Fibroblast of skin of scalp (primary cell): ENCODE measurements at regions not wholly inside any gene's neighbourhood (a gene's known extent, or its start where the extent isn't known, plus 50 kb on each side); places are given as distances from the start of the nearest gene placed in this dataset.
A peak's percentile ranks its signal among the peaks of the same experiment; 100 is the strongest.
"Not testable (repeated sequence)": the region's sequence is repeated elsewhere in the genome, so short reads cannot be mapped to it uniquely, and the experiment has no call there.

ENCODE experiments used
- DNase-seq: peaks from one replicate; pipeline ENCODE4 v3.0.0-alpha.2; 2013

DNA sequence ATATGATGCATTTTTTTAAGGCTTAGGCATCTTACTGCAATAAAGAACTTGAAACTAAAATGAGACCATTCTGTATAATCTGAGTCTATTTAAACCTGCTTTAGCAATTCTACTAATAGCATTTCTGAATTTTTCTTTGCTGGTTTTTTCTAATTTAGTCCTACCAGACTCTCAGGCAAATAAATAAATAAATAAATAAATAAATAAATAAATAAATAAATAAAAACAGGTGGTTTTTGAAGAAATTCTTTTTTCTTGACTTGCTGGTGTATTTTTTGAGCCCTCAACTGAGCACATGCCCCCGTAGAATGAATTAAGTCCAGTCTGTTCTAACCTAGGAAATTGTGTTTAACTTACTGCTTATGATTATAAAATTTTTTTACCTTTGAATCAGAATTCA is 134.7 kb upstream of the FOXP2 start:
- no peak for DNase-seq

DNA sequence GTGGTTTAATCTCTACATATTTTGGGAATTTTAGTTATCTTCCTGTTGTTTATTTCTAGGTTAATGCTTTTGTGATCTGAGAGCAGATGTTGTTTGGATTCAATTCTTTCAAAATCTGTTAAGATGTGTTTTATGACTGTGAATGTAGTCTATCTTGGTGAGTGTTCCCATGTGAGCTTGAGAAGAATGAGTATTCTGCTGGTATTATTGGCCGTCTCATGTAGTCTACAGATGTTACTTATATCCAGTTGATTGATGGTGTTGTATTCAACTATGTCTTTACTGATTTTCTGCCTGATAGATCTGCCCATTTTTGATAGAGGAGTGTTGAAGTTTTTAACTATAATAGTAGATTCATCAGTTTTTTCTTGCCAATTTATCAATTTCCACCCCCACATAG is 141.4 kb upstream of the FOXP2 start:
- DNase-seq: no peak

DNA sequence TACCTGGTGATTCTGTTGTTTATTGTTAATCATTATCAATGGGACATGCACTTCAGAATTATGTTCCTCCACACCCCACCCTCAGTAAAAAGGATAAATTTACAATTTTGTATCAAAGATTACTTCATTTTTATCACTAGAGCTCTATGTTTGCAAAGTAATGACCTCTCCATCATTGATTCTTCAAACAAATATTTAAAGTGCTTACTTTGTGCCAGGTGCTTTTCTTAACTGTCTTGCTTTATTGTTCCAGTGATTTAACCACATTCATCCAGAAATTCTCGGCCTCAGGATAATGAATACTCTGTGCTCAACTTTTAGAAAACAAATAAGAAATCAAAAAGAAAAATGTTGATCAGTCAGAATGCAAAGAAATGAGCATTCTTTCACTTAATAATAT is 144.9 kb upstream of the FOXP2 start:
- DNase-seq: no peak

DNA sequence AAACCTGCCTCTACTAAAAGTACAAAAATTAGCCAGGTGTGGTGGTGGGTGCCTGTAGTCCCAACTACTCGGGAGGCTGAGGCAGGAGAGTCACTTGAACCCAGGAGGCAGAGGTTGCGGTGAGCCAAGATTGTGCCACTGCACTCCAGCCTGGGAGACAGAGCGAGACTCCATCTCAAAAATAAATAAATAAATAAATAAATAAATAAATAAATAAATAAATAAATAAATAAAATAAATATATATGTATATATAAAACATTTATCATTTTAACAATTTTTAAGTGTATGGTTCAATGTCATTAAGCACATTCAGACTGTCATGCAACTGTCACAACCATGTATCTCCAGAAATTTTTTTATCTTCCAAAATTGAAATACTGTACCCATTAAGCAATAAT is 147.1 kb upstream of the FOXP2 start:
- not testable (repeated sequence) for DNase-seq

DNA sequence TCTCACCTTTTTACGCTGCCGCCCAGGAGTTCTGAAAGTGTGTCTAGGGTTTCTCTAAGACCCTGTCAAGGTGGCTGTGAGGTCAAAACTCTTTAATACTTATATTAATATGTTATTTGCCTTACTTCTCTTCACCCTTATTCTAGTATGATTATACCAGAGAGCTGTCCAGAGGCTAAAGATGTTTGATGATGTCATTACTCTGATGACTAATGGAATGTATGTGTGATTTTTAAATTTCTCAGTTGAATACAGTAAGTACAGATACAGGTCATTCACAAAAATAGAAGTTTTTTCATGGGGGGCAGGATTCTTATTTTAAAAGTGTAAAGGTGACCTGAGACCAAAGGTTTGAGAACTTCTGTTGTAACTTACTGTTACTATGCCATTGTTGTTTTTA is 150.6 kb upstream of the FOXP2 start:
- DNase-seq: peak; percentile 6

DNA sequence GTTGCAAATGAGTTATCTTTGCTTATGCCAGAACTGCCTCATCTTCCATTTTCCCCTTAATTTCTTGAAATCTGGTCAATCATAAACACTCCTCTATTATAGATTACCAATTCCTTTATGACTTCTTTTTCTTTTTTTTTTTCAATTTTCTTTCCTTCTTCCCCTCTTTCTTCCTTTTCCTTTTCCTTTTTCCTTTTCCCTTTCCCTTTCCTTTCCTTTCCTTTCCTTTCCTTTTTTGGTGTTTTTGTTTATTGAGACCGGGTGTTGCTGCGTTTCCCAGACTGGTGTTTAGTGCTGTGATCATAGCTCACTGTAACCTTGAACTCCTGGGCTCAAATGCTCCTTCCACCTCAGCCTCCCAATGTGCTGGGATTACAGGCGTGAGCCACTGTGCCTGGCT is 151.4 kb upstream of the FOXP2 start:
- DNase-seq: no peak

DNA sequence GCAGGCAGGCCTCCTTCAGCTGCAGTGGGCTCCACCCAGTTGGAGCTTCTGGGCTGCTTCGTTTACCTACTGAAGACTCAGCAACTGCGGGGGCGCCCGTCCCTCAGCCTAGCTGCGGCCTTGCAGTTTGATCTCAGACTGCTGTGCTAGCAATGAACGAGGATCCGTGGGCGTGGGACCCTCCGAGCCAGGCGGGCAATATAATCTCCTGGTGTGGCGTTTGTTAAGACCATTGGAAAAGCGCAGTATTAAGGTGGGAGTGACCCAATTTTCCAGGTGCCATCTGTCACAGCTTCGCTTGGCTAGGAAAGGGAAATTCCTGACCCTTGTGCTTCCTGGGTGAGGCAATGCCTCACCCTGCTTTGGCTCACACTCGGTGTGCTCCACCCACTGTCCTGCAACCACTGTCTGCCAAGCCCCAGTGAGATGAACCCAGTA is 159.2 kb upstream of the FOXP2 start:
- no peak for DNase-seq

DNA sequence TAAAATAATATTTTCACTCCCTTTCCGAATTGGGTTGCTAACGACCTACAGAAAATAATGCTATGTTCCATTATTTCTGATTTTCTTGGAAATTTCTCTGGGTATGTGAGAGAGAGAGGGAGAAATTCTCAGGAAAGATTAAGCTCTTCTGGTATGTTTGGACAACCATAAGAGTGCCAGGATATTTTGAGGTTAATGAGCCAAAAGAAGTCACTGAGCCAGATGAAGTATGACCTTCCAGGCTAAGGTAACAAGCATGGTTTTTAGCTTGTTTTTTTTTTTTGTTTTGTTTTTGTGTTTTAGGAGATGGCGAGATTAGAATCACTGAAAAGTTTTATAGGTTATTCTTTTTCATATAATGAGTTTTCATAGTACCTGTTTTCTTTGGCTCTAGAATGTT is 171.0 kb upstream of the FOXP2 start:
- DNase-seq: no peak

DNA sequence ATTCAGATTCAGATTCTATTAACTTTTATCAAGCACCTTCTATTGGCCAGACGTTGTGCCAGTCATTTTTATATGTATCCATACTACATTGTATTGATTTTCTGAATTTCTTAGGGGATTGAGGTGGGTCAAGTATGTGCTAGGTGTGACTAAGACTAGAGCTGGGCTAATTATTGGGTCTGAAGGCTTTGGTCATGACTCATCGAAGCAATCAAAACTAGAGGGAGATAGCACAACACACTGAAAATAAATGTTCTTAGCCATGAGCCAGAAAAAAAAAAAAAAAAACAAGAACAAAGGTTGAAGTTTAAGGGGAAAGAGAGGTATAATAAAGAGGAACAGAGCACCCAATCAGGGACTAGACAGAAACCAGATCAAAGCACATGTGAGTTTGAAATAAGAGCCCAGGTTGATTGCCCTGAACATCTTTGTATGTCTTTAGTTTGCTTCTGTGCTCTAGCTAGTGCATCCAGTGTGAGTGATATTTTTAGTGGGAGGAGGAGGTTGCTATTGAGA is 171.6 kb upstream of the FOXP2 start:
- DNase-seq: peak; percentile 7

DNA sequence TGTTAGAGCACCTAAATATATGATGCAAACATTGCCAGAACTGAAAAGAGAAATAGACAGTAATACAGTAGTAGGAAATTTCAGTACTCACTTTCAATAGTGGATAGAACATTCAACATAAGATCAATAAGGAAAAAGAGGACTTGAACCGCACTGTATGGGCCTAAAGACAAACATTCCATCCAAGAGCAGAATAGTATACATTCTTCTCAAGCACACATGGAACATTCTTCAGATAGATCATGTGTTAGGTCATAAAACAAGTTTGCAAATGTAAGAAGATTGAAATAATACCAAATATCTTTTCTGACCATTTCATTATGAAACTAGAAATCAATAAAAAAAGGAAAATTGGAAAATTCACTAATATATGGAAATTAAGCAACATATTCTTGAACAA is 185.4 kb upstream of the FOXP2 start:
- DNase-seq: peak; percentile 66

DNA sequence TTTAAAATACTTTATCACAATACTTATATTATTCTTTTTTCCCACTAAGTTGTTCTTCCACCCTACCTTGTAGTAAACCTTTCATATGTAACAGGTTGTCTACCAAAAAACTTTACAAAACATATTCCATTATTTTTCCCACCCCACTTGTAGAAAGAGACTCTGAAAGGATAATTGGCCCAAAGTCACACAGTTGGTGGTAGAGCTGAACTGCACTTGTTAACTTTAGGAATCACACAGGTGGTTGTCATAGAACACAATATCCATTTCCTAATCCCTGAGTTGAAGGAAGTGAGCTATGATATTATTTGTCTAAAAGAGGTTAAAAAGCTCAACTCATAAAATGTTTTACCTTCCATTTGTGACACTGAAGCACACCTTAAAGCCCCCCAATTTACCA is 188.8 kb upstream of the FOXP2 start:
- DNase-seq: no peak

DNA sequence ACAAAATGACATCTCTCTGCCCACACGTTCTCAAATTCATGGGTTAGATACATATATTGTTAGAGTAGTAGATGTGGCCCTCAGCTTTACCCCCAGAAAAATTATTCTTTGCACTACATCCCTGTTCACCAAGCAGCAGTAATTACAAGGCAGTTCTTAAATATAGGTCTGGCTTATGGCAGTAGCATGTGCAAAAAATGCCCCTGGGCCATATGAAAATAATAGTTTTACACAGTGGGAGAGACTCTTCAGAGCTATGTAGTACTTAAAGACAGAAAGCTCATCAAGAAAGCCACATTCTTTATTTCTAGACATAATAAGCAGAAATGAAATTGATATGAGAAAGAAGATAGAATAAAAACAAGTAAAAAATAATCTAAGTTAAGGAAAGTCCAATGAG is 196.3 kb upstream of the FOXP2 start:
- no peak for DNase-seq

DNA sequence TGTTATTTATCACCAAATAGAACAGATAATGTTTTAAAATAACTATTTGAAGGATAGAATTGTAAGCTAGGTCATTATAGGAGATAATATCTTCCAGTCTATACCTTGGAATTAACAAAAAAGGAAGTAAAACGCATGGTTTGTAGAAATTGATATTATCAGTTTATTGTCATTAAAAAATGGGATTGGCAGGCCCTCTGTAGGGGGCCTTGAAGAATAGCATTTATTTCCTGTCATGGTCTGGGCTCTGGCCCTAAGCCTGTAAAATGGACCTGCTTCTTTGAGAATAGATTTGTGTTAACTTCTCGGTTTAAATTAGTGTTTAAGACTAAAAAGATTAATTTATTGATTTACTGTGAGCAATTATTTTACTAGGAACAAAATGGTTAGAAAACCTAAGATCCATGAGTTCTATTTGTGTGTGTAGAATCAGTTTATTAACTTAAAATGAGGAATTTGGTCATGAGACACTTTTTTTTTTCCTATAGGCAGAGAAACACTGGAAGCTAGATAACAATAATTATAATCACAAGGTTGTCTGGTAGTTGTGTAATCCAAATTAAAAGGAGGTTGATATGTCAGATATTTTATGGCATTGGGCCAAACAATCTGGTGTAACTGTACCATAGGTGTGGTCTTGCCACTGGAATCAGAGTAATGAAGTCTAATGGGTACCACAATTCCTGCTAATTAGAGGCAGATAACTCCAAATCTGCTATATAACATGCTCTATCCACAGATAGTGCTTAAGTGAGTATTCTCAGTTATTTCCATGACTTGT is 197.4 kb upstream of the FOXP2 start:
- peak; percentile 15 for DNase-seq

DNA sequence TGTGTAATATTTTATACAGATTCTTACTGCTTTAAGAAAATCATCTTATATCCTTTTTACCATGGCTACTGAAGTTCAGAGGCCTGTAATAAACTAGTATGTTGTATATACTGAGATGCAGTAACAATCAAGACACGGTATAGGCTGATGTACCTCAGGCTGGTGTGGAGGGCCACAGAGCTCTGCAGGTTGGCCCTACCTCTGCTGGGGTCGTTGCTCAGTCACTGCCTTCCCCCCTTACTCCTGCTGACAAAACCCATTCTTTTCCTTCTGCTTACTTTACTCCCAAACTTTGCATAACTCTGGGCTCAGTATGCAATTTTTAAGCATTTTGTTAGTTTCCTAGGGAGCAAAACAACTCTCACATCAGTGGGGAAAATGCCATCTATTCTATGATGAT is 200.1 kb upstream of the FOXP2 start:
- DNase-seq: no peak

DNA sequence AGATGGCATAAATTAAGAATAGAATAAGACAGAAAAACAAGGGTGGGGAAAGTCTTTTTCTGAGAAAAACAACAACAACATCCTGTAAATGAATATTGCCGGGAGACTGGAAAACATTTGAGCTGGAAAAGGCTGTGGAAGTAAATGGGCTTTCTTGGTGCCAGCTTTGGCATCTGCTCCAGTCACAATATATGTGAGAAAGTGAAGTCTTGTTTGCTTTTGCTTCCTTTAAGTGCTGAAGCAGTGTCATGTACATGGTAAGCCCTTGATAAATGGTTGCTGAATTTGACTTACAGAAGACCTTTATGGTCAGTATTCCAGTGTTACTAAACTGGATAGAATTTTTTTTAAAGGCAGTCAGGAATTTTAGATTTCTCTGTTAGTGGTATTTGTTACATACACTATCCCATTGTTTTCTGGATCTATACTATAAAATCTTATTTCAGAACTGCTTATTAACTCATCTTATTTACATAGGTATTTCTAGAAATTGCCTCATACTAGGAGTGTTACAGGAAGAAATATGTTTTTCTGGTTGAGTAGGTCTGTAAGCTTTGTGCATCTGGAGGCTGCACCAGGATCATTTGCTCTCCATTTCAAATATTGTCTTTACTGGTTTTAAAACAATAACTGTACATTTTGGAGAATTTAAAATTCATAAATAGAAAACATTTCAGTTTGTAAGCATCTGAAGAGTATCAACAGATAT is 201.7 kb upstream of the FOXP2 start:
- no peak for DNase-seq

DNA sequence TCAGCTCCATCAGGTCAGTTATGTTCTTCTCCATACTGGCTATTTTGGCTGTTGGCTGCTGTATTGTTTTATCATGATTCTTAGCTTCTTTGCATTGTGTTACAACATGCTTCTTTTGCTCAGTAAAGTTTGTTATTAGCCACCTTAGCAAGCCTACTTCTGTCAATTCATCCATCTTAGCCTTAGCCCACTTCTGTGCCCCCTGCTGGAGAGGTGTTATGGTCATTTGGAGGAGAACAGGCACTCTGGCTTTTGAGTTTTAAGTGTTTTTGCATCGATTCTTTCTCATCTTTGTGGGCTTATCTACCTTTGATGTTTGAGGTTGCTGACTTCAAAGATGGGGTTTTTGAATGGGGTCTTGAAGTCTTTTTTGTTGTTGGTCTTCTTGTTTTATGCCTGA is 204.6 kb upstream of the FOXP2 start:
- DNase-seq: no peak

DNA sequence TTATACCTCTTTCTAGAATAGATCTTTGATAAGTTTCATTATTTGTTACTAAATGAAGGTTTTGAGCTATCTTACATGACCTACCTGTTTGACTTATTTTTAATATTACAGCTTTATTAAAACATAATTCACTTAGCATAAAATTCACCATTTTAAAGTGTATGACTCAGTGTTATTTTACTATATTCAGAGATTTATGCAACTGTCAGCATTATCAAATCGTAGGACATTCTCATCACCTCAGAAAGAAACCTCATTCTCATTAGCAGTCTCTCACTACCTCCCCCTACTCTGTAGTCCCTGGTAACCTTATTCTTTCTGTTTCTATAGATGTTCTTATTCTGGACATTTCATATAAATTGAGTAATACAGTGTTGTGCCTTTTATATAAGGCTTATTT is 207.9 kb upstream of the FOXP2 start:
- no peak for DNase-seq

DNA sequence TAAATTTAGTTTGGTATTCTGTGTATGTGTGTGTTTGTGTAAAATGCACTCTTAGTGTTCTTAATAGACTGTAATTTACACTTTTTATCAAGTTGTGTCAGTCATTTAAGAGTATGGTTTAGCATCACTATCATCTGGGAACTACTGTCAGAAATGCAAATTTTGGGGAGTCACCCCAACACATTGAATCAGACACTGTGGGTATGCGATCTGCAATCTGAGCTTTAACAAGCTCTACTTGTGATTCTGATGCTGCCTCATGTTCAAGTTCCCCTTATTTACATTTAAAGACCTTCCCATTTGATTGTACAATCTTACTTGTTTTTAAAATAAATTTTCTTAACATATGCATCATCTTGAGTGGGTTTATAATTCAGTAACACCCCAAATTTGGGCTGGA is 218.1 kb upstream of the FOXP2 start:
- no peak for DNase-seq

DNA sequence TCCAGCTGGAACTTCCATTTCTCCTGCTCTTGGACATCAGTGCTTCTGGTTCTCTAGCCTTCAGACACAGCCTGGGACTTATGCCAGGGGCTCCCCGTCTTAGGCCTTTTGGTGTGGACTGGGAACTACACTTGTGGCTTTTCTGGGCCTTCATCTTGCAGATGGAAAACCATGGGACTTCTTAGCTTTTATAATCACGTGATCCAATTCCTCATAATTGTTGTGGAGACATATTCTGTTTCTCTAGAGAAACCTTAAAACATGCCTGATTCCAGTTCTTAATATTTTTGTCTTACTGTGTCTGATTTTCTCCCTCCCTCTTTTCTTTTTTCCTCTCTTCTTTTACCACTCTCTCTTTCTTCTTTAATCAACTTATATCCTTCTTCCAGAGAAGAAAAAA is 224.2 kb upstream of the FOXP2 start:
- DNase-seq: no peak

DNA sequence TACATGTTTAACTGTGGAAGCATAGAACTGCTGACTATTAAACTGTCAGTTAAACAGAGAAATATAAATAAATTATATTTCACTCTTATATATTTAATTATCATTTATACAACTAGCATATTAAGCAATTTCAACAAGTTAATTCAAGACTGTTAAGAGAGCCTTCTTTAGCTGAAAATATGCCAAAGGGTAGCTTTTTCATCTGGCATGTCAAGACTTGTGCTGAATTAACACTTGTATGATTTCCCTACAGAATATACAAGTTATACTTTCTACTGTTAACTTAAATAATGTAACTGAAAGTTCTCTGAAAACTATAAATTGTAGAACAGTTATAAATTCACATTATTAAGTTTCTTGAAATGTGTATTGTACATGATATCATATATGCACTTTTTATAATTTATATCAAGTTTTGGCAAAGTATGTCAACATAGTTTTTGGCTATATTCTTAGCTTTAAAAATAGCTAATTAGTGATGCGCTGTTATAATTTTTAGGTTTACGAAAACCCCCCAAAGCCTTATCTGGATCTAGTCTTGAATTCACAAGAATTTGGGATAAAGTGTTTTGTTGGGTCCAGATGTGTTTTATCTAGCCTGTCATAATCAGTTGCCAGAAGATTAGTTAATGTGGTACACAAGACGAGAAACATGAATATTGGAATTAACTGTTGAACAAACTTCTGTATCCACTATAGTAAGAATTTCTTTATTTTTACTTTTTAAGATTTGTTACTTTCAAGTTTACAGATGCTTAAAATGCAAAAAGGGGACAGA is 231.1 kb upstream of the FOXP2 start:
- no peak for DNase-seq

DNA sequence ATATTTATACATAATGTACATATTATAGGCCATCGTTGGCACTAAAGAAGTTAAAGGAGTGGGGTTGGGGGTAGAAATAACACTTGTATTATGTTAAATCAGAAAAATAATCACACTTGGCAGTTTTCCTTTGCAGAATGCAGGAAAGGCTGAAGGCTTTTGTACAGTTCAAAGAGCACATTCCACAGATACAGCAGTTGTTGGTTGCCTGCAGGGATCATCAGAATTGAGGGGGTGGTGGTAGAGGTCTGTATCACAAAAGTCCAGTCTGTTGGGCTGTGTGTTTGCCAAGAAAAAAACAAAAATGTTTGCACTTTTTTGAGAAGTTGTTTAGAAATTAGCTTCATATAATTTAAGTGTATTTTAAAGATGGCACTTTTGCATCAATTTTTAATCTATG is 231.8 kb upstream of the FOXP2 start:
- DNase-seq: no peak

DNA sequence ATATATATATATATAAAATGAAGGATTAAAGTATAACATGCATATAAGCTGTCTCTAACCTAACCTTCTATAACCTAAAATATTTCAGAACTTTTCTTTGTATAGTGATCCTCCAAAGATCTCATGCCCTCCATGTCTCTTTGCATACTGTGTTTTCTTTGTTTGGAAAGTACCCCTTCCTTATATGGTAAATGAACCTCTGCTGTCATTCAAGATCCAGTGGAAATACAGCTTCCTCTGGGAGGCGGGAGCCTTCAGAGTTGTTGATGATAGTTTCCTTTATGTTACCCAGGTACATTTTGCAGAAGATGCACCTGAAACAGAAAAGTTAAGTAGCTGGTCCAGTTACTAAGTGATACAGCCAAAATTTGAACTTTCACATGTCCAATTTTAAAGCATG is 233.3 kb upstream of the FOXP2 start:
- DNase-seq: no peak

DNA sequence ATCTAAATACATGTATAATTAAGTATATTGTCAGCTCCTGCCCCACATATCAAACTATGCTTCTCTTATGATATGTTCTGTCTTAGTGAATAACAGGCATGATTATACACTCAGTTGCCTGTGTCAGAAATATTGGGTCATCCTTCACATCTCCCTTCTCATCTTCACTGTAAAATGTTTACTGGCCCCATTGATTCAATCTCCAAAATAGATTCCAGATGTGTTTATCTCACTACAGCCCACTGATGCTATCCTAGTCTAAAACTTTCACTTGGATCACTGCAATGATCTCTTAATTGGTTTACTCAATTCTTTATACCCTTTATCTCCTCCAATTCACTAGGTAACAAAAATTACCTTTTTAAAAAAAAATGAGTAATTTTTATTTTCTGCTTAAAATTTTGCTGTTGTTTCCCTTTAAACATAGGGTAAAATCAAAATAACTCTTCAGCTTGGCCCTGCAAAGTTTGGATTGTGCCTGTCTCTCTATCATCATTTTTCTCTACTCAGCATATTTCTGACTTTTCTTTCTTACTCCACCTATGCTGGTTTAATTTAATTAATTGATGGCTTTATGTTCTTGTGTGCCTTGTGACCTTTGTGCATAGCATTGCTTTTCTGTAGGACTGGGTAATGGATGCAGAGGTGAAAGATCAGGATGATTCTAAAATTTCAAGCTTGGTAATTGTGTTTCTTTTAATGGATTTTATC is 233.9 kb upstream of the FOXP2 start:
- no peak for DNase-seq
